ENCODE measurements at regions not wholly inside any gene's neighbourhood (a gene's known extent, or its start where the extent isn't known, plus 50 kb on each side); places are given as distances from the start of the nearest gene placed in this dataset.
A peak's percentile ranks its signal among the peaks of the same experiment; 100 is the strongest.
"Not testable (repeated sequence)": the region's sequence is repeated elsewhere in the genome, so short reads cannot be mapped to it uniquely, and the experiment has no call there.

DNA sequence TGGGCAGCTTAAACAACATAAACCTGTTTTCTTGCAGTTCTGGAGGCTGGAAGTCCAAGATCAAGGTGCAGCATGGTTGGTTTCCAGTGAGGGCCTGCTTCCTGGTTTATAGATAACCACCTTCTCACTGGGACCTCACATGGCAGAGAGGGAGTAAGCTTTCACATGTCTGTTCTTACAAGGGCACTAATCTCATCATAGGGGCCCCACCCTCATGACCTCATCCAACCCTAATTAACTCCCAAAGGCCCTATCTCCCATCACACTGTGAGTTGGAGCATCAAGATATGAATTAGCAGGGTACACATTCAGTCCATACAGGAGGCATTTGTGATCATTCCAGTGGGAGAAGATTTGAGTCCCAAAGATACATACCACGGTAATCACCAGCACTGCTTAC lies 50.5 kb upstream of the GRIN2A start:
- DNase-seq, result no peak

DNA sequence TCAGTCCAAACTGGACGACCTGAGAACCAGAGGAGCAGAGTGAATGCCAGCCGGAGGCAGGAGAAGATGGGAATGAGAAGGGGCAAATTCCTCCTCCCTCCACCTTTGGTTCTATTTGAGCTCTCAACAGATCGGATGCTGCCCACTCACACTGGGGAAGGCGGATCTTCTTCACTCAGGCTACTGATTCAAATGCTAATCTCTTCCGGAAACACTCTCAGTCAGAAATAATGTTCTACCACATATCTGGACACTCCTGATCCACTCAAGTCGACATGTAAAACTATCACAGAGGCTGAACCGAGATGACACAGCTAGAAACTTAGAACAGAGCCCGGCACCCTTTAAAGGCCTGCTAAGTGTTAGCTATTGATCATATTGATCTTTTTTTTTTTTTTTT lies 57.4 kb upstream of the GRIN2A start:
- no peak for DNase-seq

DNA sequence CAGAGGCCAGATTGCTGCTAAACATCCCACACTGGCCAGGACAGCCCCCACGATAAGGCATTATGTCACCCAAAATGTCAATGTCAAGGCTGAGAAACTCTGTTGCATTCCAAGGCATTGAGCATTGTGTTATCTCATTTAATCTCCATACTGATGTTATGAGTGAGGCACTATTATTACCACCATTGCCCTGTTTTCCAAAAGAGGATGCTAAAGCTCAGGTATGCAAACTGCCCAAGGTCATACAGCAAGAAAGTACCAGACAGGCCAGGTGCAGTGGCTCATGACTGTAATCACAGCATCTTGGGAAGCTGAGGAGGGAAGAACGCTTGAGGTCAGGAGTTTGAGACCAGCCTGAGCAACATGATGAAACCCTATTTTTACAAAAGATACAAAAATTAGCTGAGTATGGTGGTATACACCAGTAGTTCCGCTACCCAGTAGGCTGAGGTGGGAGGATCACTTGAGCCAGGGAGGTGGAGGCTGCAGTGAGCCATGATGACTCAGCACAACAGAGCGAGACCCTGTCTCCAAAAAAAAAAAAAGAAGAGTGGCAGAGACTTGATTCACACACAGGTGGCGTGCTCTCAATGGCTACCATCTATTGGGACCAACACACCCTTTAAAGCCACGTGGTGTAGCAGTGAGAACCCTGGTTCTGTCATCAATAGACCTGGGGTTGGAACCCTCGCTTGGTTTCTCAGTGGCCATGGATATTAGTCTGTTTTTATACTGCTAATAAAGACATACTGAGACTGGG lies 58.8 kb upstream of the GRIN2A start:
- no peak for DNase-seq

DNA sequence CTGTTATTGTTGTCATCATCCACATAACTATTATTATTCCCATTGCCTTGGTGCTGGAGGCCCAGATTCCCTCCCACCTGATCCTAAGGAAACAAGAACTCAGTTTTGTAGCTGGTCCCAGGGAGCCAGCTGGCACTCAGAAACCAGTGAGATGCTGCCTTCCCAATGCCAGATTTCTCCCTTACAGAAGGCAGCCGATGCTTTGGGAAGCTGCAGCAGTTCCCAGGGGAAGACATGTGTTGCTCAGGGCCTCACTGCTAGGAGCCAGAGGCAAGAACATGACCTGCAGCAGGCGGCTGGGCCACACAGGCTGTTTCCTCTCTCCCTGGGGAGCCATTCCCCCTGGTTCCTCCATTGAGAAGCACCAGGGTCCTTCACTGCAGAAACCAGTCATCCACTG lies 59.9 kb upstream of the GRIN2A start:
- DNase-seq, result no peak

DNA sequence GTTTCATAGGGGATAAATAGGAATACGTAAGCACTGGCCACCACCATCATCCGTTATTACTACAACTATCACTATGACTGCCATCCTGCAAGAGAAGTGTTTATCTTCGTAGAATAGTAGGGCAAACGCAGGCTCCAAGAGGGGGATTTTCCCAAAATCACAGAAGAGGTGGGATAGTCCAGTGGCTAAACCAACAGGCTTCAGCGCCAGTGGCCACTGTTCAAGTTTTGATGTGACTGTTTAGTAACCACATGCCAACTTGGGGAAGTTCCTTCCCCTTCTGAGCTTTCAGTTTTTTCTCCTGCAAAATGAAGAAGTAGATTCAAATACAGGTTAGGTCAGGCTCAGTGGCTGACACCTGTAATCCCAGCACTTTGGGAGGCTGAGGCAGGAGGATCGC lies 60.7 kb upstream of the GRIN2A start:
- no peak for DNase-seq

DNA sequence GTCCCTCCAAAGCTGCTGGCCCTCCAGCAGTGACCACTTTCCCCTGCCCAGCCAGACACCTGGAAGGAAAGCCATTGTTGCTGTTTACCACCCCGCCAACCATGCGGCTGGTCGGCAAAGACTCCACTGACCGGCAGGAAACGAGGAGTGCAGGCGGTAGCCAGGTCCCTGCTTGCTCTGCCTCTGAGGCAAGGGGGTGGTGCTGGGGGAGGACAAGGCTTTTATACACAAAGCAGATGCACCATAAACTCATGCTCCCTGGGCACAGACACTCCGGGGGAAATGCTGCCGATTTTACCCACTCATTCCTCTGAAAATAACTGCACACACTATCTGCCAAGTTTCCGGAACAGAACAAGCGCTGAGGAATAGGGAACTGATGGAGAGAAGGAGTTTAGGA lies 62.8 kb upstream of the GRIN2A start:
- DNase-seq, result no peak

DNA sequence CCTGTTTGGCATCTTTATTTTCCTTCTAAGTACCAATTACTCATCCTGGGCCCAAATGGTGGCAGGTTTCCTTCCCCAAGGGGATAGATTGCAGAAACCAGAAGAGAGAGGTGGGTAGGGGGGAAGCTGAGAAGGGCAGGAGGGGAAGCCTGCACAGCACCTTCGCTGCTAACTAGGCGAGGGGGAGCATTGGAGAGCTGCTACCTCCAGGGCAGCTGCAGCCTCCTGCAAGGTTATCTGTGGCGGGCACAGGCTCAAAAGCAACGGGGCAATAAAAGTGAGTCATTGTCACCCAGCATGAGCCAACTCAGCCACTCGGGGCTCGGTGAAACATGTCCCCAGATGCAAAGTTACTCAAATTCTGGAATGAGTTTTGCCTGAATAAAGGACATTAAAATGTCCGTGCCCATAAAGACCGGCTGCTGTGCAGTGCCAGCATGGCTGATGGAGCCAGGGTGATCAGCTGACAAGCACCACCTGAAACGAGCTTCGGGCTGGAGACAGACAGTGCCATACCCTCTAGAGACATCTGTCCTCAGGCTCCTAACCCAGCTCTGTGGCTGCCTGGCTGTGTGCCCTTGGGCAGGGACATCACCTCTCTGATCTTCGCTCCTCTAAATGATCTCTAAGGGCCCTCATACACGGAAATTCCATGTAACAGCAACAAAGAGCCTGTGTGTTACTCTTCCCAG lies 68.1 kb upstream of the GRIN2A start:
- DNase-seq, result no peak

DNA sequence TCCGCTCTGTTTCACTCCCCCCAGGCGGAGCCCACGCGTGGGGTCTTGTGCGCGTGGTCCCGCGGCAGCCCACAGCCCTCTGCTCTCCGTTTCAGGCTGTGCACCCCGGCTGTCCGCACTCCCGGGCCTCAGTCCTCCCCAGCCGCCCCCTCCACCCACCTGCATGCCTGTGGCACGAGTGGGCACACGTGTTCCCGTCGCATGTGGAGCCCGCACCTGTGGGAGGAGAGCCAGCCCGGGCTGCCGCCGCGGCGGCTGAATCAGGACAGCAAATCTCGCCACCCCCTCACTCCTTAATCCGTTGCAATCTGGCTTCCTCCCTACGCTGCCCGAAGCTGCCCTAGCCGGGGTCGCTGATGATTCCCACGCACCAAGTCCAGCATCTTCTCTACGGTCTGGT lies 69.9 kb upstream of the GRIN2A start:
- no peak for DNase-seq

DNA sequence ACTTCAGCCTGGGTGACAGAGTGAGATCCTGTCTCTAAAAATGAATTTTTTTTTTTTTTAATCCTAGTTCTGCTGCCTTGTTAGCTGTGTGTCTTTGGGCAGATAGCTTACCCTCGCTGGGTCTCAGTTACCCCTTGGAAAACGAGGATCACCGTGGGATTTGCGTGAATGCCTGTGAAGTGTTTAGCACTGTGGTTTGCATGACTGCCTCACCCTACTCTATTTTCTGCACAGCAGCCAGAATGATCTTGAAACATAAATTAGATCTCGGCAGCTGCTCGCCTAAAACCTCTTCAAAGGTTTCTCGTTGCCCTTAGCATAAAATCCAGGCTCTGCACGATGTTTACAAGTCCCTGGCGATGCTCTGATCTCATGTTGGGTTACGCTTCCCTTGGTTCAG lies 71.2 kb upstream of the GRIN2A start:
- no peak for DNase-seq

DNA sequence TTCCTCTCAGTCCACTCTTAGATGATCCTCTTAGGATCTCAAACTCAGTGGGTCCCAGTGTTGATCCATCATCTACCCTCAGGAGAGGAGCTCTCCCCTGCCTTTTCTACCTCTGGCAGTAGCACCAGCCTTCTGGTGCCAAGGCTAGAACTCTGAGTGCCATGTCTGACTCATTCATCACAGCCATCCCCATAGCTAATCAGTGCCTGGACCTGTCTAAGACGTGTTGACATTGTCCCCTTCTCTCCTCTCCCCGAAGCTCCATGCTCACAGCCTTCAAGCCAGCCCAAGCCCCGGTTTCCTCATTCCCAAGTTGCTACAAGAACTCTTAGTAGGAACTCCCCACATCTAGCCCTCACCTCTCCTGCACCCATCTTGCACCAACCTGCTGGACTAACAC lies 73.5 kb upstream of the GRIN2A start:
- no peak for DNase-seq

DNA sequence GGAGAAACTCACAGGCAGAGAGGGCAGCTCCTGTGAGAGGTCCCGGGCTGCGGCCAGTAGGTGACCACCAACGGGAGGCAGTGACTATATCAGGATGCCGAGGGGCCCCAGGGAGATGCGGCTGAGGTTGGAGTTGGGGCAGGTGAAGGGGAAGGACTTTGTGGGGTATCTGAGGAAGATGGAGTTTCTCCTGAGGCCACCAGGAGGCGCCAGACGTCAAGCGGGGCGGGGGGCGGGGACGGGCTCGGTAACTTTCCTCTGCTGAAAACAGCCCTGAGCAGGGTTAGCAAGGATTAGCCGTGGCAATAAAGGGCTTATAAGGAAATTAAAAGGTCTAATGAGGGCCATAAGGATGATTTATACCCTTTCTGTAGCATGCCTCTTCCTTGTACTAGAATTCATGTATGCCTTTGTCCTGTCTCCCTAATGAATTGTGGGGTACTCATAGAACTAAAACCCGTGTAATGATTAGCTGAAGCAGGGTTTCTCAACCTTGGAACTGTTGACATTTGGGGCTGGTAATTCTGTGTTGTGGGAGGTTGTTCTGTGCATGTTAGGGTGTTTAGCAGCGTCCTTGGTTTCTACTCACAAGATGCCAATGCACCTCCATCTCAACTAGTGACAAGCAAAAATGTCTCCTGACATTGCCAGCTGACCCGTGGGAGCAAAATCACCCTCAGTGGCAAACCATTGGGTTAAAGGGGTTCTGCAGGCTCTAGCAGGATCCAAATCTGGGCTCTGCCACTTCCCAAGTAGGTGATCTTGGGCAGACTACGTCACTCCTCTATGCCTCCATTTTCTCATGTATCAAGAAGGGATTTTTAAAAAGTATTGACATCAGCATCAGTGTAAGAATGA lies 74.8 kb upstream of the GRIN2A start:
- DNase-seq, result peak; percentile 70

DNA sequence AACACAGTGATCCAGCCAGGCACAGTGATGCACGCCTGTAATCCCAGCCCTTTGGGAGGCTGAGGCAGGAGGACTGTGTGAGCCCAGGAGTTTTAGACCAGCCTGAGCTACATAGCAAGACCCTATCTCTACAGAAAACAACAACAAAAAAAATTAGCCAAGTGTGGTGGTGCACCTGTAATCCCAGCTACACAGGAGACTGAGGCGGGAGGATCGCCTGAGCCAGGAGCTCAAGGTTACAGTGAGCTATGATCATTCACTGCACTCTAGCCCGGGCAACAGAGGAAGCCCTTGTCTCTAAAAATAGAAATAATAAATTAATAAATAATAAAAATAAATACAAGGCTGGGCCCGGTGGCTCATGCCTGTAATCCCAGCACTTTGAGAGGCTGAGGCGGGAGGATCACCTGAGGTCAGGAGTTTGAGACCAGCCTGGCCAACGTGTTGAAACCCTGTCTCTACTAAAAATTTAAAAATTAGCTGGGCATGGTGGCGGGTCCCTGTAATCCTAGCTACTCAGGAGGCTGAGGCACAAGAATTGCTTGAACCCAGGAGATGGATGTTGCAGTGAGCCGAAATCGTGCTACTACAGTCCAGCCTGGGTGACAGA lies 75.5 kb upstream of the GRIN2A start:
- DNase-seq, result not testable (repeated sequence)

DNA sequence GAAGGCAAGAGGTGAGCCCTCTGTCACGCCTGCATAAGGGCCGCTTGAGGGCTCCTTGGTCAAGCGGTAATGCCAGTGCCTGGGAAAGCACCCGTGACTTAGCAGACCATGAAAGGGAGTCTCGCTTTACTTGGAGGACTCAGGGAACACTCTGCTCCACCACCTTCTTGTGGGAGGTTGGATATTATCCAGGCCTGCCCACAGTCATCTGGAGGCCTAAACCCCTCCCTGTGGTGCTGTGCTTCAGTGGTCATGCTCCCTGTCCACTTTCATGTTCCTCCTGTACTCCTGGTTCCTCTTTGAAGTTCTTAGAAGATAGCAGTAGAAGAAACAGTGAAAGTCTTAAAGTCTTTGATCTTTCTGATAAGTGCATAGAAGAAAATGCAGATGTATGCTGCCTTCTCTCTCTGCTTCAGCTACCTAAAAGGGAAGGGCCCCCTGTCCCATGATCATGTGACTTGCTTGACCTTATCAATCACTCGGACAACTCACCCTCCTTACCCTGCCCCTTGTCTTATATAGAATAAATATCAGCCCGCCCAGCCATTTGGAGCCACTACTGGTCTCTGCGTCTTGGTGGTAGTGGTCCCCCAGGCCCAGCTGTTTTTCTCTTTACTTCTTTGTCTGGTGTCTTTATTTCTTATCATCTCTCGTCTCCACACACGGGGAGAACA lies 76.8 kb upstream of the GRIN2A start:
- not testable (repeated sequence) for DNase-seq

DNA sequence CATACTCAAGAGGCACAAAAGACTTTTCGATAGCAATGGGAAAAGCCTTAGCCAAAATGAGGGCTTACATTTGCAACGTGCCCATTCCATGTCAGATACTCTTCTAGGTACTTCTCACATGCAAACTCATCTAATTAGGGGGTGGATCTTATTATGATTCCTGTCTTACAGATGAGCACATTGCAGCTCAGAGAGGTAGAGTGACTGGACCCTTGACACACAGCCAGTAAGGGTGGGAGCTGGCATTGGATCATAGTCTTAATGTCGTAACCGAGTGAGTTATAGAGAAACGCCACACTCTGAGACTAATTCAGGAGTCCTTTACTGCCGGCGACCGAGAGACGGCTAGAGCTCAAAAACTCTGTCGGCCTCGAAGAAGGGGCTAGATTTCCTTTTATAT lies 78.8 kb upstream of the GRIN2A start:
- DNase-seq, result no peak

DNA sequence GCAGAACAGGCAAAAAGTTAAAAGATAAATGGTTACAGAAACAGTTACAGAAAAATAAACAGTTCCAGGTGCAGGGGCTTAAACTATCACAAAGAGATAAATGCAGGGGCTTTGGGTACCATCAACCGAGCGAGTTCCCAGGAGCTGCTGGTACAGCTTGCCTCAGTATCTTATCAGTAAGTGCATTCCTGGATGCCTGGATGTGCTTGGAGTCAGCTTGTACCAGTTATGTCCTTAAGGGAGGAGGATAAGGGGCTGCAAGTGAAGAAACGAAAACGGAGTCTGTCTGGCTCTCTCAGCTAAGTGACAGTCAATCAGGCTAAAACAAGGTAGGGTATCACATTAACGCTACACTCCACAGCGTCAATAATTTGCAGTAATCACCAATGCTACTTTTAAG lies 79.3 kb upstream of the GRIN2A start:
- not testable (repeated sequence) for DNase-seq

DNA sequence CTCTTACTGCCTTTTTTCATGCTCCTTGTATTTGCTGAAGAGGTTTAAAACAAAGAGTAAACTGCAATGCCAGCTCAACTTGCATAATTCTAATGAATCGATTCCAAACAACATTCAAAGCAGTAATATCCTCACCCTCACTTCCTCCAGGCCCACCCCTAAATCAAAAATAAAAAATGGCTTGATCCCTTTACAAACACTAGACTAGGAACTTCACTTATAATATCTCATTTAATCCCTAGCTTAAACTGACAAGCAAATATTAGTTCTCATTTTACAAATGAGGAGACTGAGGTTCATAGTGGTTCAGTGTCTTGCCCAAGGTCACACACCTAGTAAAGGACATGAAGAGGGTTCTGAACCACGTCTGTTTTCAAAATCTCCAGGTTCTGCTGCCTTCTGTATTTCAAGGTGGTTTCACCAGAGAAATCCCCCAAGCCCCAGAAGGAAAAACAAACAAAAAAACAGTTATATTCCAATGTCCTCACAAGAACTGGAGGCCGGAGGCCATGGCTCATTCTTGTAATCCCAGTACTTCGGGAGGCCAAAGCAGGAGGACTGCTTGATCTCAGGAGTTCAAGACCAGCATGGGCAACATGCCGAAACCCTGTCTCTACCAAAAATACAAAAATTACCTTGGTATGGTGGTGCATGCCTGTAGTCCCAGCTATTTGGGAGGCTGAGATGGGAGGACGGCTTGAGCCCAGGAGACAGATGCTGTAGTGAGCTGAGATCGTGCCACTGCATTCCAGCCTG lies 80.3 kb upstream of the GRIN2A start:
- DNase-seq, result no peak

DNA sequence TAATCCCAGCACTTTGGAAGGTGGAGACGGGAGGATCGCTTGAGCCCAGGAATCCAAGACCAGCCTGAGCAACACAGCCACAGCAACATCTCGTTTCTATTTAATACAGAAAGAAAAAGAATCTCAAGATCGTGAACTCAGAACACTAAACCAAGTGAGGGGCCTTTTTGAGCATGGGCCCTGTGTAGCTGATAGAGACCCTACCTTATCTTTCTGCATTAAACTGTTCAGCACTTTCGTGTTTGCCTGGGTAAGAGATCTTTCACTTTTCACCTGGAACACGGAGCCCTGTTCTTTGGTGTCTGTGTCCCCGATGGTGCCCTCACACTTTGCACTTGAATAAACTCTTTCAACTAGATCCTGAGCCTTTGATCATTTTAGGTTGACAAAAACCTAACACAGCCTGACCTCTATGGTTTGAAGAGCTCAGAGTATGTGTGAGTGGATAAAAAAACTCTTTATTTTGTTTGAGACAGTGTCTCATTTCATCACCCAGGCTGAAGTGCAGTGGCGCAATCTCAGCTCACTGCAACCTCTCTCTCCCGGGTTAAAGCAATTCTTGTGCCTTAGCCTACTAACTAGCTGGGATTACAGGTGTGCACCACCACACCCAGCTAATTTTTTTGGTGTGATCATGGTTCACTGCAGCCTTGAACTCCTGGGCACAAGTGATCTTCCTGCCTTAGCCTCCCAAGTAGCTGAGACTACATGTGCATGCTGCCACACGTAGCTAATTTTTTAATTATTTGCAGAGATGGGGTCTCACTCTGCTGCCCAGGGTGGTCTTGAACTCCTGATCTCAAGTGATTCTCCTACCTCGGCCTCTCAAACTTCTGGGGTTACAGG lies 83.8 kb upstream of the GRIN2A start:
- DNase-seq, result no peak

DNA sequence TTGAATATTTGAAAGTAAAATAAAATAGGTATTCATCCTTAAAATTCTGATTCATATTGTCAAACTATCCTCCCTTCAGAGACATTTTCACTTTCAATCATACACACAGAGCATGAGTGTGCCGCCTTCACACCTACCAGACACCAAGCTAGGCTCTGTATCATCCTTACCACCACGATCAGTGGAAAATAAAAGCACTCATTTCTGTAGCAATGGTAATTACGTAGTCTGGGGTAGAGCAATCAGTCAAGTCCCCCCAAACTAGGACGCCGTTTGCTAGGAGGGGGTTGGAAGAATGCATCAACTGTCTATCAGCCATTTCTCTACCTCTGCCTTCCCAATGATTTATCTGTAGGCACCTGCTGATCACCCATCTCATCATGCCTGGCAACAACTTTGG lies 84.6 kb upstream of the GRIN2A start:
- DNase-seq, result no peak

DNA sequence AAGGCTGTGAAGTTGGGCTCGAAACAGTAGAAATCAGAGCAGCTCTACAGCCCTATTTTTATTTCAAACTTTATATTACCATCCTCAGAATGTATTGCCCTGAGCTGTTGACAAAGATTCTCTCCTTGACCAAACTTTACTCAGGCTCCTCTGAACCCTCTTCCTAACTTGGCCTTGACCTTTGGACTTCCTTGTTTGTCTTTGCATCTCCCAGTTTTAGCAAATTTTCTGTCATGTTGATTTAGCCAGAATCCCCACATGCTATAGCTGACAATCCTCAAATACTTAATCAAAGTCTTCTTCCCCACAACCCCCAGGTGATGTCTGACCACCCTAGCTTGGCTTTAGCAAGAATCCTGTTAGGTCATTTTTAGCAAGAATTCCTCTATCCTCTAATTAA lies 87.4 kb upstream of the GRIN2A start:
- no peak for DNase-seq

DNA sequence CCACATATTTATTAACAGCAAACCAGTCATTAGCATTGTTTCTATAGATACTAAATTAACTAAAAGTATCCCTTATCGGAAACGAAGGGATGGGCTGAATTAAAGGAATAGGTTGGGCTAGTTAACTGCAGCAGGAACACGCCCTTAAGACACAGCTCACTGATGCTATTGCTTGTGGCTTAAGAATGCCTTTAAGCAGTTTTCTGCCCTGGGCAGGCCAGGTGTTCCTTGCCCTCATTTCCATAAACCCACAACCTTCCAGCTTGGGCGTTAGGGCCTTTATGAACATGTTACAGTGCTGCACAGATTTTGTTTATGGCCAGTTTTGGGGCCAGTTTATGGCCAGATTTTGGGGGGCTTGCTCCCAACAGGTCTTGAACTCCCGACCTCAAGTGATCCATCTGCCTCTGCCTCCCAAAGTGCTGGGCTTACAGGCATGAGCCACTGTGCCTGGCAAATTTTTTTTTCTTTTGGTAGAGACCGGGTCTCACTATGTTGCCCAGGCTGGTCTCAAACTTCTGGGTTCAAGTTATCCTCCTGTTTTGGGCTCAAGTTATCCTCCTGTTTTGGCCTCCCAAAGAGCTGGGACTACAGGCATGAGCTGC lies 90.1 kb upstream of the GRIN2A start:
- not testable (repeated sequence) for DNase-seq
